ENCODE measurements at regions not wholly inside any gene's neighbourhood (a gene's known extent, or its start where the extent isn't known, plus 50 kb on each side); places are given as distances from the start of the nearest gene placed in this dataset.

DNA sequence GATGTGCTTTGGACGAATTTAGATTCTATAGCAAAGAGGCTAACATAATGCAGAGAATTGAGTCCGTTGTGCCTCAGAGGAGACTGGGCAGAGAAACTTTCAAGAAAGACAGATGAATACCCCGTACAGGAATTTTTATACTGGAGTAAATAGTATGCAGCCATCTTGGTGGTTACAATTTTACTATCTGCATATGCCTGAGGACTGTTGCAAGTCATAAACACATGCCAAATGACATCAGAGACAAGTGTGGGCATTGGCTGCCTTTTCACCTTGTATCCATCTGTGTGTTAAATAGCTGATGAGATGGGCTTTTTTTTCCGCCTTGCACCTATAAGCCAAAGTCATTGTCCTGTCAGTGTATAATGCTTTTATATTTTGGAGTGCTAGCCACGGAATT lies 267.5 kb upstream of the SP4 start:
- TF ChIP-seq CTCF (IDR thresholded peaks at IDR 0.05) (no peak), POLR2AphosphoS5 (IDR thresholded peaks at IDR 0.05) (no peak)

Data from gastroesophageal sphincter (tissue), 3 donors.